K562 (cell line): ENCODE measurements at regions not wholly inside any gene's neighbourhood (a gene's known extent, or its start where the extent isn't known, plus 50 kb on each side); places are given as distances from the start of the nearest gene placed in this dataset.

Experiments used
- ATAC-seq: fragments of 200-7000 bp; cut with Tn5 transposase; 3 replicates; pipeline ENCODE4 v1.9.1; 2020; ENCODE audit warnings: moderate library complexity
- BruUV-seq: library from RNA; stranded (reverse); fragments of 400-500 nt; replicated peaks from 2 replicates; lab custom pipeline; 2021; lab: Mats Ljungman, UMichigan
- CTCF ChIA-PET: fragments of 300-600 bp; formaldehyde crosslinking; extraction: SDS; loops from one replicate; lab custom pipeline; 2021; ENCODE audit warnings: low intra/inter-chr PET ratio; lab: Yijun Ruan, JAX
- POLR2A ChIA-PET: fragments of 300-600, 350-650 bp; sonication (Branson Sonifier 250); formaldehyde crosslinking; extraction: SDS; loops from one replicate; lab custom pipeline; 2021; ENCODE audit warnings: antibody characterized with exemption, inconsistent platforms; lab: Yijun Ruan, JAX
- DNase-seq, 4 experiments: peaks; one replicate each; pipeline versions ENCODE4 v3.0.0 to v3.0.0-alpha.2; 2011 to 2018; ENCODE audit warnings: low spot score in 3 of 4, mixed read lengths in 3 of 4; ENCODE audit errors: extremely low read depth in 1 of 4
- FAIRE-seq: peaks from 2 replicates; lab custom pipeline; 2011; peaks lifted over from hg19 to GRCh38; lab: Jason Lieb, UNC
- H2AFZ ChIP-seq: 2 replicates; pipeline ENCODE4 v1.6.0; 2011; ENCODE audit warnings: low read depth, low read length, control low read depth, inconsistent platforms
- H3K27ac ChIP-seq: fragments of 200-600 bp; 3 replicates; pipeline ENCODE4 v1.8.0; 2011; ENCODE audit warnings: low read depth, mild to moderate bottlenecking, control low read depth, inconsistent platforms, low read length, moderate library complexity, mixed read lengths; ENCODE audit errors: extremely low read depth
- H3K27me3 ChIP-seq, 2 experiments: fragments of 300-600 bp in 1 of 2; 2 replicates in 1 of 2; 3 replicates in 1 of 2; pipeline versions ENCODE4 v1.6.0 to v1.8.0; 2011; ENCODE audit warnings: inconsistent platforms in 2 of 2, low read length in 2 of 2, mild to moderate bottlenecking in 1 of 2, mixed read lengths in 1 of 2, moderate library complexity in 1 of 2; ENCODE audit not compliant: control insufficient read depth in 2 of 2, insufficient read depth in 2 of 2
- H3K36me3 ChIP-seq: fragments of 300-600 bp; 3 replicates; pipeline ENCODE4 v1.8.0; 2011; ENCODE audit warnings: mild to moderate bottlenecking, low read length, inconsistent platforms; ENCODE audit not compliant: control insufficient read depth, insufficient read depth
- H3K4me1 ChIP-seq, 2 experiments: fragments of 200-600 bp in 1 of 2; replicated peaks in 1 of 2; 2 replicates in 1 of 2; 3 replicates in 1 of 2; pipeline versions ENCODE4 v1.5.1 to v1.8.0; 2011; ENCODE audit warnings: inconsistent platforms in 2 of 2, low read length in 2 of 2, mild to moderate bottlenecking in 1 of 2, mixed read lengths in 1 of 2, moderate library complexity in 1 of 2; ENCODE audit not compliant: control insufficient read depth in 2 of 2, insufficient read depth in 2 of 2
- H3K4me2 ChIP-seq: 2 replicates; pipeline ENCODE4 v1.6.1; 2011; ENCODE audit warnings: low read length, control low read depth, inconsistent platforms, mixed read lengths; ENCODE audit not compliant: insufficient read depth
- H3K4me3 ChIP-seq: fragments of 200-600 bp; sonication (generic), shearing (Covaris generic); 2 replicates; pipeline ENCODE4 v1.5.1; 2016; ENCODE audit warnings: control low read depth, inconsistent platforms
- H3K79me2 ChIP-seq: fragments of 200-600 bp; 3 replicates; pipeline ENCODE4 v1.8.0; 2011; ENCODE audit warnings: low read length, inconsistent platforms; ENCODE audit not compliant: control insufficient read depth, insufficient read depth
- H3K9ac ChIP-seq, 2 experiments: 2 replicates each; pipeline versions ENCODE4 v1.6.0 to v1.6.1; 2011; ENCODE audit warnings: low read depth in 2 of 2, low read length in 2 of 2, control low read depth in 1 of 2, inconsistent platforms in 1 of 2, mild to moderate bottlenecking in 1 of 2, mixed read lengths in 1 of 2; ENCODE audit not compliant: insufficient read depth in 1 of 2
- H3K9me1 ChIP-seq: one replicate; pipeline ENCODE4 v1.6.0; 2011; ENCODE audit warnings: inconsistent platforms, mild to moderate bottlenecking, low read length, moderate library complexity; ENCODE audit not compliant: control insufficient read depth, insufficient read depth
- H3K9me3 ChIP-seq: replicated peaks from 2 replicates; pipeline ENCODE4 v1.5.1; 2011; ENCODE audit warnings: low read depth, low read length, inconsistent platforms; ENCODE audit not compliant: control insufficient read depth, insufficient read depth
- H4K20me1 ChIP-seq: replicated peaks from 2 replicates; pipeline ENCODE4 v1.6.1; 2011; ENCODE audit warnings: low read length, inconsistent platforms, mixed read lengths; ENCODE audit not compliant: control insufficient read depth, insufficient read depth
- CBFB ChIP-seq: sonication (generic); formaldehyde crosslinking; IDR thresholded peaks from 2 replicates; pipeline ENCODE4 v1.4.0; 2020; ENCODE audit warnings: mild to moderate bottlenecking, missing genetic modification reagents
- DPF2 ChIP-seq: fragments of 450-650 bp; IDR thresholded peaks from 2 replicates; pipeline ENCODE4 v1.6.1; 2016
- ILF3 ChIP-seq: fragments of 450-650 bp; IDR thresholded peaks from 2 replicates; pipeline ENCODE4 v1.6.1; 2018; ENCODE audit warnings: antibody characterized with exemption, mild to moderate bottlenecking, moderate library complexity, borderline replicate concordance
- KDM5B ChIP-seq: fragments of 200-600 bp; sonication (generic); IDR thresholded peaks from 2 replicates; pipeline ENCODE4 v1.6.1; 2012; ENCODE audit warnings: low read depth, mild to moderate bottlenecking, moderate library complexity, low read length, control low read depth, inconsistent platforms; ENCODE audit not compliant: insufficient replicate concordance
- MAFF ChIP-seq: IDR thresholded peaks from 2 replicates; pipeline ENCODE4 v1.6.1; 2012; ENCODE audit warnings: low read length, improper control_type of control experiment
- RB1 ChIP-seq: fragments of 450-650 bp; IDR thresholded peaks from 2 replicates; pipeline ENCODE4 v1.6.1; 2017; ENCODE audit warnings: low read depth, mild to moderate bottlenecking
- ZNF124 ChIP-seq: sonication (generic); formaldehyde crosslinking; IDR thresholded peaks from 2 replicates; pipeline ENCODE4 v1.8.1; 2022; ENCODE audit warnings: missing genetic modification reagents
- ZNF586 ChIP-seq: fragments of 450-650 bp; formaldehyde crosslinking; conservative IDR thresholded peaks from 2 replicates; pipeline ENCODE4 v1.4.0; 2020; ENCODE audit warnings: mild to moderate bottlenecking, moderate library complexity
- WGBS: fragments of 100-300 bp; shearing (Covaris generic); methylation state at CpG from one replicate; pipeline ENCODE4 v1.1.6; 2016; ENCODE audit warnings: low coverage, mixed read lengths; ENCODE audit not compliant: insufficient coverage; ENCODE audit errors: missing lambda C conversion rate; 5-methylcytosine and 5-hydroxymethylcytosine counted together
- in situ Hi-C: fragments of 300-500 bp; cut with MboI; formaldehyde crosslinking; loops from 4 replicates; pipeline ENCODE4 v1.15.0; 2018; ENCODE audit warnings: inconsistent platforms, mixed read lengths
- intact Hi-C: fragments of 100-400 bp; cut with micrococcal nuclease; formaldehyde crosslinking; loops from 2 replicates; pipeline ENCODE4 v1.14.2; 2022
- TF ChIP-seq, protein P1 (sequence below): fragments of 450-650 bp; IDR thresholded peaks from 2 replicates; pipeline ENCODE4 v1.6.1; 2016
- TF ChIP-seq, protein P2 (sequence below): fragments of 250-450 bp; sonication (Bioruptor Pico); IDR thresholded peaks from 2 replicates; pipeline ENCODE4 v1.8.0; 2022; ENCODE audit warnings: inconsistent platforms, mild to moderate bottlenecking, moderate library complexity, borderline replicate concordance

DNA sequence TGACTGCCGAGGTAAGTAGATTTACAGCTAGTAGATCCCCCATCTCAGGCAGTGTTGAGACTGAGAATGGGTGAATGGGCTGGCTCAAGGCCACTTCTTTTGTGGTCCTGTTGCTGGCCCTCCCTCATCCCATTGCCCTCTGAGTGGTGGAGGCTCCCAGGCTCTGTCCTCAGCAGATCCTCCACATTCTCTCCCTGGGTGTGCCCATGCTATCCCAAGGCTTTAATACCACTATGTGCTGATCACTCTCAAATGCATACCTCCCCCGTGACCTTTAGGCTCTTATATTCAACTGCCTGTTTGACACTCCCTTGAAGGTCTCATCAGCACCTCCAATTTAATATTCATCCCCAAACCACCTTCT lies 271.8 kb downstream of the GLI2 start:
- WGBS, result 0% methylated on average over 2 of the region's 2 CpGs
- intact Hi-C loops, result no loop called here
- Histone ChIP-seq H3K4me2 (no peak overlapping the region), H3K79me2 (no peaks in the 10 kb centered on the region), H2AFZ (no peak overlapping the region), H3K4me1 (no peaks in the 10 kb centered on the region; a peak in 1 of 5 replicates), H3K4me3 (no peak overlapping the region), H3K27me3 (peaks cover 0 to 10% of the 10 kb centered on the region in 2 experiments; a peak in 3 of 5 replicates), H4K20me1 (no peaks in the 10 kb centered on the region), H3K9me1 (no peaks in the 10 kb centered on the region), H3K27ac (no peak overlapping the region), H3K9ac (no peak overlapping the region), H3K36me3 (no peaks in the 10 kb centered on the region), H3K9me3 (no peaks in the 10 kb centered on the region)
- FAIRE-seq (no peak), DNase-seq (no peak), ATAC-seq (no peak)
- in situ Hi-C loops, result no loop called here
- POLR2A ChIA-PET, result no interaction called here
- no TSS peak for BruUV-seq
- no peak for TF ChIP-seq KDM5B
- TF ChIP-seq DPF2, result no peak
- no peak for TF ChIP-seq RB1
- no peak for TF ChIP-seq MAFF
- TF ChIP-seq, protein P1, sequence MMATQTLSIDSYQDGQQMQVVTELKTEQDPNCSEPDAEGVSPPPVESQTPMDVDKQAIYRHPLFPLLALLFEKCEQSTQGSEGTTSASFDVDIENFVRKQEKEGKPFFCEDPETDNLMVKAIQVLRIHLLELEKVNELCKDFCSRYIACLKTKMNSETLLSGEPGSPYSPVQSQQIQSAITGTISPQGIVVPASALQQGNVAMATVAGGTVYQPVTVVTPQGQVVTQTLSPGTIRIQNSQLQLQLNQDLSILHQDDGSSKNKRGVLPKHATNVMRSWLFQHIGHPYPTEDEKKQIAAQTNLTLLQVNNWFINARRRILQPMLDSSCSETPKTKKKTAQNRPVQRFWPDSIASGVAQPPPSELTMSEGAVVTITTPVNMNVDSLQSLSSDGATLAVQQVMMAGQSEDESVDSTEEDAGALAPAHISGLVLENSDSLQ, result no peak
- no peak for TF ChIP-seq ZNF124
- TF ChIP-seq, protein P2, sequence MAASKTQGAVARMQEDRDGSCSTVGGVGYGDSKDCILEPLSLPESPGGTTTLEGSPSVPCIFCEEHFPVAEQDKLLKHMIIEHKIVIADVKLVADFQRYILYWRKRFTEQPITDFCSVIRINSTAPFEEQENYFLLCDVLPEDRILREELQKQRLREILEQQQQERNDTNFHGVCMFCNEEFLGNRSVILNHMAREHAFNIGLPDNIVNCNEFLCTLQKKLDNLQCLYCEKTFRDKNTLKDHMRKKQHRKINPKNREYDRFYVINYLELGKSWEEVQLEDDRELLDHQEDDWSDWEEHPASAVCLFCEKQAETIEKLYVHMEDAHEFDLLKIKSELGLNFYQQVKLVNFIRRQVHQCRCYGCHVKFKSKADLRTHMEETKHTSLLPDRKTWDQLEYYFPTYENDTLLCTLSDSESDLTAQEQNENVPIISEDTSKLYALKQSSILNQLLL (CRISPR knock-in tag), result no peak
- TF ChIP-seq ZNF586 (CRISPR knock-in tag), result no peak
- no peak for TF ChIP-seq ILF3
- no peak for TF ChIP-seq CBFB (CRISPR knock-in tag)
- CTCF ChIA-PET, result no interaction called here
